HuH-7.5 (cell line): ENCODE measurements at regions not wholly inside any gene's neighbourhood (a gene's known extent, or its start where the extent isn't known, plus 50 kb on each side); places are given as distances from the start of the nearest gene placed in this dataset.

Experiments used
- DNase-seq: peaks from one replicate; pipeline ENCODE4 v3.0.0; 2011; ENCODE audit warnings: low spot score

GRCh38 chr1:59151387-59151761, 145.5 kb upstream of the FGGY start:
- no peak for DNase-seq

GRCh38 chr1:59151860-59152259, 145.0 kb upstream of the FGGY start:
- DNase-seq, result no peak

GRCh38 chr1:59152511-59152910, 144.4 kb upstream of the FGGY start:
- no peak for DNase-seq

GRCh38 chr1:59154401-59154800, 142.5 kb upstream of the FGGY start:
- no peak for DNase-seq

GRCh38 chr1:59155351-59155750, 141.5 kb upstream of the FGGY start:
- DNase-seq, result no peak

GRCh38 chr1:59156051-59156450, 140.8 kb upstream of the FGGY start:
- no peak for DNase-seq

- DNase-seq, result no peak
These were observed 140.2 kb upstream of the FGGY start for GRCh38 chr1:59156526-59157199.

GRCh38 chr1:59158321-59158720, 138.6 kb upstream of the FGGY start:
- no peak for DNase-seq

GRCh38 chr1:59159557-59160203, 137.2 kb upstream of the FGGY start:
- no peak for DNase-seq

GRCh38 chr1:59161136-59161535, 135.8 kb upstream of the FGGY start:
- DNase-seq, result no peak

GRCh38 chr1:59162665-59163064, 134.2 kb upstream of the FGGY start:
- no peak for DNase-seq

- no peak for DNase-seq
These were observed 133.4 kb upstream of the FGGY start for GRCh38 chr1:59163268-59164092.

- DNase-seq, result no peak
These were observed 132.5 kb upstream of the FGGY start for GRCh38 chr1:59164371-59164770.

- no peak for DNase-seq
These were observed 131.5 kb upstream of the FGGY start for GRCh38 chr1:59165353-59165752.

GRCh38 chr1:59169703-59170102, 127.2 kb upstream of the FGGY start:
- no peak for DNase-seq

GRCh38 chr1:59170659-59171058, 126.2 kb upstream of the FGGY start:
- no peak for DNase-seq

- DNase-seq, result no peak
These were observed 125.1 kb upstream of the FGGY start for GRCh38 chr1:59171788-59172187.

- no peak for DNase-seq
These were observed 124.2 kb upstream of the FGGY start for GRCh38 chr1:59172693-59173092.

GRCh38 chr1:59173721-59174120, 123.2 kb upstream of the FGGY start:
- DNase-seq, result no peak

GRCh38 chr1:59176471-59176870, 120.4 kb upstream of the FGGY start:
- DNase-seq, result no peak

- no peak for DNase-seq
These were observed 119.1 kb upstream of the FGGY start for GRCh38 chr1:59177756-59178155.

- no peak for DNase-seq
These were observed 118.3 kb upstream of the FGGY start for GRCh38 chr1:59178339-59179187.
